T-helper 1 cell (primary cell): ENCODE measurements at regions not wholly inside any gene's neighbourhood (a gene's known extent, or its start where the extent isn't known, plus 50 kb on each side); places are given as distances from the start of the nearest gene placed in this dataset.
A peak's percentile ranks its signal among the peaks of the same experiment; 100 is the strongest.
"Not testable (repeated sequence)": the region's sequence is repeated elsewhere in the genome, so short reads cannot be mapped to it uniquely, and the experiment has no call there.

Experiments used
- DNase-seq, 5 donors: peaks; one replicate each; pipeline ENCODE4 v3.0.0-alpha.2; 2012 to 2020

DNA sequence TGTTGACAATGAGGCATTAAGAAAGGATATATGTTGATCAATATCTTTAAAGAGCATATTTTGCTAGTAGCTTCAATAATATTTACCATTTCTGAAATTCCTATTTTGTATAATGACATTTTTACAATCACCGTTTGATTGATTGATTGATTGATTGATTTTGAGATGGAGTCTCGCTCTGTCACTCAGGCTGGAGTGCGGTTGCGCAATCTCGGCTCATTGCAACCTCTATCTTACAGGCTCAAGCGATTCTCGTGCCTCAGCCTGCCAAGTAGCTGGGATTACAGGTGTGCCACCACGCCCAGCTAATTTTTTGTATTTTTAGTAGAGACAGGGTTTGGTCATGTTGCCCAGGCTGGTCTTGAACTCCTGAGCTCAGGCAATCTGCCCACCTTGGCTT is 150.9 kb upstream of the TEX13D start:
- not testable (repeated sequence) for DNase-seq

DNA sequence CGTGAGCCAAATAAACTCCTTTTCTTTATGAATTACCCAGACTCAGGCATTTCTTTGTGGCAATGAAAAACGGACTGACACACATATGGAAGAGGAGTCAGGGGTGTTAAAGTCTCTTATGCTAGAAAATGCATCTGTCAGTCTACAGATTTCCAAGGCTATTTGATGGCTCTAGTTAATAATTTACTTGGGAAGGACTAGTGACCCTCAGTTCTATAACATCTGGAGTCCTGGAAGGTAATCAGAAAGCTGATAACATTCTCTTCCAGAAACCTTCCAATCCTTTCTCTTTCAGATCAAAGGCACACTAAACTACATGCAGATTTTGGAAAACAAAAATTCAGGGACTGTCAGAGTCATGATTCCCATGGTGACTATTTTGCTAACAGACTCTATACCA is 142.0 kb upstream of the TEX13D start:
- no peak for DNase-seq

DNA sequence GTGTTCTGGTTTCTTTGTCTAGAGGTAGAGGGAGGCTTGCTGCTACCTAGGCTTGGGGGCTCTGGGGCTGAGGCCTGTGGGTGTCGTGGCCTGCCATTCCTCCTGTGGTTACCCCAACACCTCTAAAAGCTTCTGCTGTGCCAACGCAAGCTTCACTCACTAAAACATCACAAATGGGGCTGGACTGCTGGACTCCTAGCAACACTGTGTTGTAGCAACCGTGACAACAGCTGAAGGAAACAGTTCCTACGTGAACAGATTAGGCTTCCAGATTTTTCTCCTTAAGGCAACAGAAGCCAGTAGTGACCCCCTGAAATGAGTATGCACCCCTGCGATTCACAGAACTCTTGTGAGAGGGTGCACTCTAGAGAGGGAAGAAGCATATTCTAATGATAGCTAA is 138.3 kb upstream of the TEX13D start:
- no peak for DNase-seq

DNA sequence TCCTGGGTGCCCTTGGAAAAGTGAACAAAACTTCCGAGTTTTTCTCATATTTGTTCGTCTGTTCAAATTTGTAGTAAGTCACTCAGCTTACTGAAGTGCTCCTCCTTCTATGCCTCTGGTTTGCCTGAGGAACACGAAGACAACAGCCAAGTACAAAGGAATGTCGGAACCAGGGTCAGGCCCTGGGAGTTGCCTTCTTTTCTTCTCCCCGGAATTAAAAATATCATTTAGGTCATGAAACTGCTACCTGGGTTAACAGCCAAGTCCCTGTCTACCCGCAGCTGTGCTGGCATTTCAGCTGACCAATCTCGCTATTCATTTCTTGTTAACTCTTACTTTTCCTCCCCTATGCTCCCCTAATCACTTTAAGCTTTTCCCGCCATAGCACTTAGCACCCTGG is 137.6 kb upstream of the TEX13D start:
- no peak for DNase-seq

DNA sequence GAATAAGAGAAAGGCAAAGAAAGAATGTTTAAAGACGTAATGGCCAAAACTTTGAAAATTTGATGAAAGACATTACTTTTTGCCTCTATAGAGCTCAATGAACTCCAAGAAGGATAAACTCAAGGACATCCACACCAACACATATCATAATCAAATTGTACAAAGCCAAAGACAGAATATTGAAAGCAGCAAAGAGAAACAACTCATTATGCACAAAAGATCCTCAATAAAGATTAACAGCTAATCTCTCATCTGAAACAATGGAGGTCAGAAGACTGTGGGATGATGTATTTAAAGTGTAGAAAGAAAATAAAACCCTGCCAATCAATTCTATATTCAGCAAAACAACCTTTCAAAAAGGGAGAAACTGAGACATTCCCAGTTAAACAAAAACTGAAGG is 129.1 kb upstream of the TEX13D start:
- DNase-seq = no peak

DNA sequence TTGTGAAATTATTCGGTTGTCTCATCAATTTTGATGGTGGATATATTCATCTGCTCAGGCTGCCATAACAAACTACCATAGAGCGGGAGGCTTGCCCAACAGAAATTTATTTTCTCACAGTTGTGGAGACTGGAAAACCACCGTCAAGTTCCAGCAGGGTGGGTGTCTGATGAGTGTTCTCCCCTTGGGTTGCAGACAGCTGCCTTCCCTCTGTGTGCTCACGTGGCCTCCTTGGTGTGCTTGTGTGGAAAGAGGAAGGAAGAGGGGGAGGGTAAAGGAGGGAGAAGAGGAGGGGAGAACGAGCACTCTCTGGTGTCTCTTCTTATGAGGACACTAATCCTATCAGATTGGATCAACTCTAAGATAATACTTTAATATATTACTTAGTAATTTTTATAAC is 123.8 kb upstream of the TEX13D start:
- no peak for DNase-seq

DNA sequence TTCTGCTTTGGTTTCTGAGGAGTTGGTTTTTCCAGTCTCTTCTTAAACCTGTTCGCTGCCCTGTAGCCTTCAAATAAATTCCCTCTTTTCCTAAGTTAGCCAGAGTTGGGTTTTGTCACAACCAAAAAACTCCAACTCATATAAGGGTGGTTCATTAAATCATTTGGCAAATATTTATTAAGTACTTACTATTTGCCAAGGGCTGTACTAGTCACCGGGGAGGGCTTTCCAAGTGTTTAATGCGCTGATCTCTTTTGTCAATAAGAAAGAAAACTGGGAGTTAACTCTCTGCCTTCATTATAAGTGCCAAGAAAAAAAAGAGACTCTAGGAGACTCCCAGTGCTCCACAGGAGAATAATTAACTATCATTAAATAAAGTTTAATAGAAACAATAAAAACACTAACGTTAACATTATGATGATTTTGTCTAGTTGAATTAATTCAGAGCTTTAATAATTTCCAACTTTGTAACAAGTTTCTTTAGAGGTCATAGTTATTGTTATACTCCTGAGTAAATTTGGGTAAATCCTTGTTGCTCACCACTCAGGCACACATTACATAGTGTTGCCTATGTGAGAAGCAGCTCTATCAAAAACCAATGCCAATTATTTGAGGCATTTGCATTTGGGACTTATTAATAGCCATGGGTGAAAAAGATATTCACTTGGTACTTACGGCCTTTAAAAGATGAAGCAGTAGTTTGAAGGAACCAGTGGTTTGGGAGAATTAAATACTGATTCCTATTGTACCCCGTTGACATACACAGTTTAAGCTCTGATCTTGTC is 122.5 kb upstream of the TEX13D start:
- DNase-seq = no peak

DNA sequence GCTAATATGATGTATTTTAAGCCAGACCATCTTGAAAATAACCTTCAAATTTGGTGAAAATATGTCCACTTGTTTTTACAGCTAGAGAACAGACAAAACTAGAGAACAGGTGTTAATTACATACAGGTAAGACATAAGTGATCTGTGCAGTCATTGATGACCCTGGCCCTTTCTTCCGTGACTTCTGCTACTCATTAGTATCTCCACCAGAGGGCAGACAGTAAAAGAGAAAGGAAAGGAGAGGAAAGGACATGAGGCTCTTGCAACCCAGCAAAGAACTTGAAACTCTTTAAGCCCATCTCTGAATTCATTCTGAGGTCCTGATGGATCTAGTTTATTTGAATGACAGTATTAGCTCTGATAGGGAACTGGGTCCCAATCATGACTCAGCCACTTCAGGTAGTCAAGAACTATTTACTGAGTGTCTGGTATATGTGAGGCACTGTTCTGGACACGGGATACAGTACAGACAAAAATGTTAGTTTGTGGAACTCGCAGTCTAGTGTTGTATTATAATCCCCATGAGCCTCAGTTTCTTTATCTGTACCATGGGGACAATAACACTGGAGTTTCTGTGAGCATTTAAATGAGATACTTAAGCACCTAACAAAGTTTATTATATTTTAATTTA is 121.0 kb upstream of the TEX13D start:
- DNase-seq = peak in 1 of 5 donors; percentile 66

DNA sequence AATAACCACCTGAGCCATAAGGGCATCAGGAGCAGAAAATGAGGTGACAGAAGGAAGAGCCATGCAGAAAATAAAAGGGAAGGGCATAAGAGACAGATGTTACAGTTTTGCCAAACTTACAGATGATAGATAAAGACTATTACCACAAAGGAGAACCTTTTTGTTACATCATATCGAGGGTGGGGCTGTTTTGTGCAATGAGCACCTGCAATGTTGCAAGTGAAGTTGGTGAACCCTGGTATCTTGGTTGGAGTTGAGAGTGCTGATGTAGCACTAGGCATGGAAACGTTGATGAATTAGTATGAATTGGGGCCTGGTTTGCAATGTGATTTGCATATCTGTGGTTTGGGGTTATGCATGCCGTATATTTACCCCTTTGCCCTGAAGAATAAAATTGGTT is 119.8 kb upstream of the TEX13D start:
- peak in 1 of 5 donors; percentile 81 for DNase-seq

DNA sequence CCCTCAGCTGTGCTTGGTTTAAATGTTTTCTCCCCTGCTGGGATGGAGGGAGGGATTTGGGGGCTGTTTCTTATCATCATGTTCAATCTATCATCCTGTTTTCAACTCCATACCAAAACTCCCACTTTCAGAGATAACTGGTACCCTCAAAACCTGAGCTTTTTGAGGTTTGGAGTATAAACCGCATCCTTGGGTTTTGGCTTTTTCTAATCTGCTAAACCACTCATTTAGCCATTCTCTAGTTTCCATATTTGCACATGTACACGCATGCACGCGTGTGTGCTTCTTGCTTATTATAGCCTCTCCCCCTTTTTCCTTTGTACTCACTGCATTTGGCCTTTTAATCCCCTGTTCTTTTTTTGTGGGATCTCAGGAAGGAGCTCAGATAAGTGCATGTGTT is 116.7 kb upstream of the TEX13D start:
- DNase-seq = peak in 1 of 5 donors; percentile 52

DNA sequence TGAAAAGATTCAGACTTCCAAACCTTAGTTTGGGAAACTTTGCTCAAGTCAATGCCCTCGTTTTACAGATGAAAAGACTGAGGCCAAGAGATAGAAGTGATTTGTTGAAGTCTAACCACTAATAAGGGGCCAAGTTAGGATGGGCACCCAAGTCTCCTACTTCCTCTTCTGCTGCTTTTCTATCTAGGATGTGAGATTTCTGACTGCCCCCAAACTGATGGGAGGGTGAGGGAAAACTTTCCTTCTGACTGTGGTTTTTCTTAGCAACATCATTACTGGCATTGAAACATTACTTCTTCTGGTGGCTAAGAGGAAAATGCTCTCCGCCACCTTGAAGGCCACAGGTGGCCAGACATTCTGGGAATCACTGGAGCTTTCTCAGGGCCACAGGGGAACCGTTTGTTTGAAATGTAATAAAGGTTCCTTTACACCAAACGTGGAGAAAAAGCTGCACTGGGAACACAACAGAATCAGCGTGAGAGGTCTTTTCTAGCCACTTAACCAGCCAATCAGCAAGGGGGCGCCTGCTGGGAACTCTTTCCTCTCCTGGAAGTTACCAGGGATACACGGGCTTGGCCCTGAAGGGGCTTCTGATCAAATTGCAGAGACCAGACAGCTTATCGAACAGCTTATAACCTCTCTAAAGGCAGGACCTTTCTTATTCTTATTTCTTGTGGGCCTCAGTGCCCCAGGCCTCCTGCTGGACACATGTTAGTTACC is 115.9 kb upstream of the TEX13D start:
- DNase-seq = no peak

DNA sequence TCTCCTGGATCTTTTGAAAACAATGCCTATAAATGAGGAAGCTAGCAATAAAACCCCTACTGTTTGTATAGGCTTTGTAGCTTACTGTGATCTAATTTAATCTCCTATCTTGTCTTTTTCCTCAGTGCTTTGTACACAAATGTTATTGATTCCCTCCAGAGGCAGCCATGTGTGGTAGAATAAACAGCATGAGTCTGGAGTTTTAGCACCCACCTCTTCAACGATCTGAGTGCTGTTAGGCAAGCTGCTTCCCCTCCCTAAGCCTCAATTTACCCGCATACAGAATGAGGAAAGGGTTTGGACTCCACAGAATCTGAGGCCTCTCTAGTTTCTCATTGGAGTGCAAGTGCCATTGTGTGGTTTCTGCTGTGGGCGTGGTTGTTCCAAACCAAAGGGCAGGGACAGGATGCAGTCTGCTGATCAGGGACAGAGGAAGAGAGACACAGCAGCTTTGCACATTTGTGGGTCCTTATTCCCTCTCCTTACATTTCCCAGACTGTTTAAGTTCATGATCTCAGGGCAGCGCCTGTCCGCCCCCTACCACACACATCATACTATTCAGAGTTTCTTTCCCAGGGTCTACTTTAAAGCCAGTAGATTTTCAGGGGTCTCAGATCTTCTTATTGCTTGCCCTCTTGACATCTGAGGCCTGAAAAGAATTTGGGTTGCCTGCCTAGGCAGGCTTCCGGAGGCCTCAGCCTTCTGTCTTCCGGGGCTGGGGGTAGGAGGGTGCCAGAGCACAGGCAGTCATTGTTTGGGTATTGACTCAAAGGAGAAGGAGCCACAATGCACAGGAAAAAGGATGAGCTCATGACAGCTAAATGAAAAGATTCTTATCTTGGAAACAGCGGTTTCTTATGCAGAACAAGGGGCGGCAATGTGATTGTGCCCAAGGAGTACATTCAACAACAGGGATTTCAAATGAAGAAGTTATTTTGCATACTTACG is 114.9 kb upstream of the TEX13D start:
- DNase-seq = peak; percentile 18 to 91 (median 43)

DNA sequence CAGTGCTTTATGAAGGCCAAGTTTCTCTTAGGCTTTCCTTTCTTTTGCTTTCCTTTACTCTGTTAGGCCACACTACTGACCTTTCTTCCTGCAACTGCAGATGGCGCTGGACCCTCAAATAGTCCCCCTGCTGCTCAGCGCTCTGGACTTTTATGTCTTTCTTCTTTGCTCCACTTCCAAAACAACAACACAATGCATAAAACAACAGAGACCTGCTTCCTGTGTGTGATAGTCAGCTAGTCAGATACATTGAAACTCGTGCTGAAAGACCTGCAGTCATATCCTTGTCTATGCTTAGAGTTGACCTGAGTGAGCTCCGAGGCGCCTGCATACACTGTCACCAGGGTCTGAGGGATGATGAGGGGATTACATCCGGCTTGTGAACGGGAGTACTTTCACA is 108.9 kb upstream of the TEX13D start:
- DNase-seq = peak in 1 of 5 donors; percentile 55

DNA sequence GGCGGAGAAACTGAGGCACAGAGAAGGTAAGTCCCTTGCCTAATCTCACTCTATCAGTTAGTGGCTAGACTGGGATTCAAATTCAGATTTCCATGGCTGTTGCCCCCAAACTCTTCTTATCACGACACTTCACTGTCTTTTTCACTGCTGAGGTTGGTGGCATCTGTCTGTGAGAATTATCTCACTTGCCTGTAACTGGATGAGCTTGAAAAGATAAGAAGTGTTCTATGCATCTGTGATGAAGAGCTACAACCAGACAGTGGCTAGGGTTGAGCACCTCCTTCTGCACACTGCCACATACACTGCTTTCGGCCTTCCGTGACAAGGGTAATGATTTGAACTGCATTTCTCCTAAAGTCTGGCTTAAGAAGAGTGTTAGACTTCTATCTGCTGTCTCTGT is 107.9 kb upstream of the TEX13D start:
- DNase-seq = no peak

DNA sequence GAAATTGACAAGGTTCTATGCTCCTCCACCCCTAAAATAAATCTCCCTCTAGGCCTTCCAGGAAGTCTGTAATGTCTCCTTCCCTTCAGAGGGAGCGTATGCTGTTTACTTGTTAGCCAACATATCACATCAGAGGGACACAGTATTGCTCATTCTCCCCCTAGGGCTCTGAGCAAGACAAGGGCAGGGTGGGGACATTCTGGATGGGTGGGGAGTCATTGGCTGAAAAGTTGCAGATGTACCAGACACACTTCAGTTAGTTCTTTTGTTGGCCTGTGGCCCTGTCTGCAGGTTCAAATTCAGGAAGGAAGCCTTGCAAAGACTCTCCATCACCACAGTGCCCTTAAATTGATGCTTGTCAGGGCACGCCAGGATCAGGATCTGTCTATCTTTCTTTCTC is 106.3 kb upstream of the TEX13D start:
- no peak for DNase-seq

DNA sequence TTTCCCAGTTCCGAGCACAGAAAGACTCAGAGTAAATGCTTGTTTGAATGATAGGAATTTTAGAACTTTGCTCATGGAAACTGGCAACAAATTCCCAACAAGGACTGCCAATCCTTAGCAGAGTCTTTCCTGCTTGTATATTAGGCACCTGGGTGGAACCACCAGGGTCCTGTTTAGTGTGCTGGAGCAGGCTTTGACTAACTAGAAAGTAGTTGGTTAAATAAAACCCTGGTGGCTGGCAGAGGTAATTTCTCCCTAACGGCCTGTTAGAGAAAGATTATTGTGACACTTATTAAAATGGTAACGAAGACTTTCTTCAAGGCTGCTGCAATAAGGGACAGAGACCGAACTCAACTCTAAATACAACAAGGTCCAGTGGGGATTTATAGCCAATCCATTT is 103.6 kb upstream of the TEX13D start:
- no peak for DNase-seq

DNA sequence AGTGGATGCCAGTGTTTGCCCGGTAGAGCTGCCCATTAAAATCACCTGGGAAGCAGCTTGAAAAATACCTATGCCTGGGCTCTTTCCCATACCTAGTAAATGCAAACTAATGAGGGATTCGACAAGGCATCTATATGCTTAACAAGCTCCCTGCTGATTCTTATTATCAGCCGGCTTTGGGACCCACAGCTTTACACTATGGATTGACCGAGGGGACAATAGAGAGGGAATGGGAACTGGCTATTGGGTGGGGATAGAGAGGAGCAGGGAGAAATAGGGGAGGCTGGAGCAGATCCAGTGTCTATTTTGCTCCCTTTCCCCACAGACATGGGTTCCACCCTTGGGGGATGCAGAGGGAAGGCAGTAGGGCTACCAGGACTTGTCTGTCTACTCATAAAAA is 103.1 kb upstream of the TEX13D start:
- DNase-seq = no peak

DNA sequence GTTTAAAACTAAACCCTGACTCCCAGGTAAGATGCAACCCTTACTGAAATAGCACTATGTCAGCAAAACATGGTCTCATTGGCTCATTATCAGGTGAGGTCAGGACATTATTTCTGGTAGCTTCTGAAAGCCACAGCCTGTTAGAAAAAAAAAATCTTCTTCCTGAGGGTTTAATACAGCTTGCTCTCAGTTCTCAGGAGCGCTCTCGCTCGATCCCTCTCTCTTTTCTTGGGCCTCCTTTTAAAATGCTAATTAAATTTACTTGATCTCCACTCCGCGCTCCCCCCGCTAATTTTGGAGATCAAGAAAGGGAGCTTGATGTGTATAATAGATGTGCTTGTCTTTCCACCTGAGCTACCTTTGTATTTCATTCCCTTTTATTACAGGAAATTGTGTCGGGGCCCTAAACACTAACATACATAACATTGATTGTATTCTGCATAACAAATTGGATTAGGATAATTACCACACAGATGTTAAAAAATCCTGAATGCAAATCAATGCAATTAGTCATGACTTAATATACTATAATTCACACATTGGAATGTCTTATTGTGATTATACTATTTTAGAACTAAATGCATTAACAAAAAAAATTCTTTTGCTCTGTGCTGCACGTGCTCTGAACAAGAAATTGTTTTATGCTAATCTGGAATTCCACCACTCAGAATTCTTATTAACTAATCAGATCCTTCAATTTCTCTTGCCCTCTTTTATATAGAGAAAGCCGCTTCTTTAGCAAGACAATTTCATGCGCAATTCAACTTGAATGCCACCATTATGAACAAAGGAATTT is 101.6 kb upstream of the TEX13D start:
- DNase-seq = no peak

DNA sequence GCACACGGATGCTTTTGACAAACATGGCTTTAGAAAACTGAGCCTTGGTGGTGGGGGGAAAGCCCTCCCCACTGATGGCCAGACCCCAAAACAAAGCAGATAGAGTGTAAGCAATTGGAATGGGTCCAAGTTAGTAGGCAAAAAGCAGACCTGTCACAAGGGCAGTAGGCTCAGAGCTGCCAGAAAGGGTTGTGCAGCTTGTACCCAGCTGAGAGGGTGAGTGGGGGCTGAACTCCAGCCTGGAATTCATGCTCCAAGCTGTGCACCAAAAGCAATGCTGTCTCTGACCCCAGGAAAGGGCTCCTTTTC is 101.1 kb upstream of the TEX13D start:
- no peak for DNase-seq

DNA sequence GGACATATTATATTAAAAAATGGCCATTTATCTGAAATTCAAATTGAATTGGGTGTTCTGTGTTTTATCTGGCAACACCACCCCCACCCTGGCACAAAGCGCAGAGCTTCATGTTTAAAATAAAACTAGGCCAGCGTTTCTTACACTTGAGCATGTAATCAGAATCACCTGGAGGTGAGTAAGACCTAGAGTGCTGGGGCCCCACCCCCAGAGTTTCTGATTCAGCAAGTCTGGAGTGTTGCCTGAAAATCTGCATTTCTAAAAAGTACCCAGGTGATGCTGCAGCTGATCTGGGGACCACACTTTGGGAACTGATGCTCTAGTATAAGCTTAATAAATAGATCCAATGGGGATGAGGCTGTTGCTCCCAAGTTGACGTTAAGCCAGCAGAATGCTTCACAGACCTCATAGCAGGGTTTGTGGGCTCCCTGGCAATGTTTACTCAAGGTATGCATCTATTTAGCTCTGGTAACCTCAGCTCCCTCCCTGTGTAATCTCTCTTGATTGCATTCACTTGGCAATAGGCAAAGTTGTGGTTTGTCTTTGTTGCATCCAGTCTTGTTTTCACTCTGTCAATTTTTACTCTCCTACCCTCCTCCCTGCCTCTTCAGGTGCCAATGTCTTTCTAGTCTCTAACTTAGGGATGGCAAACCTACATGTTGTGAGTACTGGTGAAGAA is 99.8 kb upstream of the TEX13D start:
- peak in 1 of 5 donors; percentile 61 for DNase-seq

DNA sequence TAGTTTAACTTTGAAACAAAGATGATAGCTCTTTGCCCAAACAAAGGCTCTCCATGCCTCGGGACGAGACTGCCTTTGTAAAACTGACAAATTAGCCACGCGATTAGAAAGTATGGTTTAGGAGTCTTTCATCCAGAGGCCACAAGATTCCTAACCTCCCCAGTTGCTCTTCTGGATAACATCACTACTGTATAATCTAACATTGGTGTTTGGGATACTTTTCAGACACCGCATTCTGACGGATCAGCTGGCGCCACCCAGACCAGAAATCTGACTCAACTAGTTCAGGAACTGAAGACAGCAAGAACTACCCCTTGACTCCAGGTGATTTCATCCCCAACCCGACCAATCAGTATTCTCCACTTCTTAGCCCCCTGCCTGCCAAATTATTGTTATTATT is 98.1 kb upstream of the TEX13D start:
- DNase-seq = no peak

DNA sequence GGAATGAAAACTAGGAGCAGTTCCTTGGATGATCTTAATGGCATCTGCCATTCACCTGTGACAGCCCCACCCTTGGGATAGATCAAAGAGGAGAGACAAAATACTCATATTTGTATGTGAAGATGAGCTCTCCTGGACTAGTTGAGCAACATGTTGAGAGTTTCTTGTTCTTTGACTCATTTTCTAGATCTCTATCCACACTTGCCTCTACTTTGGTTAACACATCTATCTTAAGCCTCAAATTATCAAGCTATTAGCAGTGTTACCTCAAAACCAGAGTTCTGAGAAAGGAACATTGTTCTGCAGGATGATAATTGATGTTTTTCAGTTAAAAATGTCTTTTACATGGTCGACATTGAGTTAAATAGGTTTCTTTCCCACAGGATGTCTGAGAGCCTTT is 94.2 kb upstream of the TEX13D start:
- DNase-seq = peak in 1 of 5 donors; percentile 38
